ENCODE measurements at regions not wholly inside any gene's neighbourhood (a gene's known extent, or its start where the extent isn't known, plus 50 kb on each side); places are given as distances from the start of the nearest gene placed in this dataset.
"Not testable (repeated sequence)": the region's sequence is repeated elsewhere in the genome, so short reads cannot be mapped to it uniquely, and the experiment has no call there.

DNA sequence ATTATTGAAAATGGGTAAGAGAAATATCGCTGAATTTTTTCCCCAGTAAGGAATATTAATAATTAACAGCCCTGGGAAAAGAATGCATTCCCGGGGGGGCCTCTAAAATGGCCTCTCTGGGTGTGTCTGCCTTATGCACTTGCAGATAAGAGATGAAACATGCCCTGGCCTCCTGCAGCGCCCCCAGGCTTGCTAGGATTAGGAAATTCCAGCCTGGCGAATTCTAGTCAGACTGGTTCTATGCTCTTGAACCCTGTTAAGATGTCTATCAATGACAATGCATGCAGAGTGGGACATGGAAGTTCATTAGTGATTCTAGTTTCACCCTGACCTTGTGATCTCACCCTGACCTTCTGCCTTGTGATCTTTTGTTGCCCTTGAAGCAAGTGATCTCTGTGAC lies 163.6 kb upstream of the CCNH start:
- TF ChIP-seq, protein P1, sequence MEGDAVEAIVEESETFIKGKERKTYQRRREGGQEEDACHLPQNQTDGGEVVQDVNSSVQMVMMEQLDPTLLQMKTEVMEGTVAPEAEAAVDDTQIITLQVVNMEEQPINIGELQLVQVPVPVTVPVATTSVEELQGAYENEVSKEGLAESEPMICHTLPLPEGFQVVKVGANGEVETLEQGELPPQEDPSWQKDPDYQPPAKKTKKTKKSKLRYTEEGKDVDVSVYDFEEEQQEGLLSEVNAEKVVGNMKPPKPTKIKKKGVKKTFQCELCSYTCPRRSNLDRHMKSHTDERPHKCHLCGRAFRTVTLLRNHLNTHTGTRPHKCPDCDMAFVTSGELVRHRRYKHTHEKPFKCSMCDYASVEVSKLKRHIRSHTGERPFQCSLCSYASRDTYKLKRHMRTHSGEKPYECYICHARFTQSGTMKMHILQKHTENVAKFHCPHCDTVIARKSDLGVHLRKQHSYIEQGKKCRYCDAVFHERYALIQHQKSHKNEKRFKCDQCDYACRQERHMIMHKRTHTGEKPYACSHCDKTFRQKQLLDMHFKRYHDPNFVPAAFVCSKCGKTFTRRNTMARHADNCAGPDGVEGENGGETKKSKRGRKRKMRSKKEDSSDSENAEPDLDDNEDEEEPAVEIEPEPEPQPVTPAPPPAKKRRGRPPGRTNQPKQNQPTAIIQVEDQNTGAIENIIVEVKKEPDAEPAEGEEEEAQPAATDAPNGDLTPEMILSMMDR (IDR thresholded peaks at IDR 0.05; ENCODE audit: insufficient read depth, low read depth, low read length): not testable (repeated sequence)
- TF ChIP-seq EZH2 (IDR thresholded peaks at IDR 0.05; ENCODE audit: insufficient read depth, low read length): not testable (repeated sequence)
